Colonic mucosa (tissue), 4 donors: ENCODE measurements at regions not wholly inside any gene's neighbourhood (a gene's known extent, or its start where the extent isn't known, plus 50 kb on each side); places are given as distances from the start of the nearest gene placed in this dataset.

Experiments
- DNase-seq: peaks from one replicate; pipeline ENCODE4 v3.0.0-alpha.2; 2020
- H3K27ac ChIP-seq: fragments of 200-600 bp; one replicate; pipeline ENCODE4 v1.8.0; 2021
- H3K27me3 ChIP-seq: fragments of 200-600 bp; one replicate; pipeline ENCODE4 v1.8.0; 2021
- H3K36me3 ChIP-seq: fragments of 200-600 bp; one replicate; pipeline ENCODE4 v1.8.0; 2021
- H3K4me1 ChIP-seq: fragments of 200-600 bp; one replicate; pipeline ENCODE4 v1.8.0; 2021; ENCODE audit warnings: mild to moderate bottlenecking
- H3K4me3 ChIP-seq: fragments of 200-600 bp; one replicate; pipeline ENCODE4 v1.8.0; 2021
- H3K9ac ChIP-seq, 2 donors: one replicate each; pipeline ENCODE4 v1.7.0; 2013; ENCODE audit warnings: control low read depth in 2 of 2, low read depth in 2 of 2, low read length in 2 of 2
- H3K9me3 ChIP-seq: fragments of 200-600 bp; one replicate; pipeline ENCODE4 v1.8.0; 2021
- intact Hi-C: fragments of 100-400 bp; cut with DNase I; formaldehyde crosslinking; loops from one replicate; pipeline ENCODE4 v1.14.1; 2022
- TF ChIP-seq, protein P1 (sequence below): fragments of 200-600 bp; IDR thresholded peaks from one replicate; pipeline ENCODE4 v1.8.0; 2022; ENCODE audit warnings: antibody characterized with exemption, mild to moderate bottlenecking
- donor health status: healthy.
- donor health status: DM: no; HTN: no; CAD: no.
- donor health status: DM: no; HTN: no; CAD: no.

DNA sequence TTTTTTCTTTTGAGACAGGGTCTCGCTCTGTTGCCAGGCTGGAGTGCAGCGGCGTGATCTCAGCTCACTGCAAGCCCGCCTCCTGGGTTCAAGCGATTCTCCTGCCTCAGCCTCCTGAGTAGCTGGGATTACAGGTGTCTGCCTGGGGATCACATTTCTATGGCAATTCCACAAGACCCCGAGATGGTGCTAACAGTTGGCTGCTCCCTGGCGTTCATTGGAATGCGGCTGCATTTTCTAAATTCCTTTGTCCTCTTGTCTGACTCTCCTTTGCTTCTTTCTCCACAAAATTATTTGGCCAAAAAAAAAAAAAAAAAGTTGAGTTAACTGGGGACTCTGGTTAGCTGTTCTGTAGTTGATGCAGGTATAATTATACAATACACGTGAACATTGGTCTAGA, 176.4 kb downstream of the ETS2 start:
- H3K27me3 ChIP-seq = no peaks in the 10 kb centered on the region
- intact Hi-C loops = no loop called here
- DNase-seq = no peak
- no peak overlapping the region for H3K27ac ChIP-seq
- H3K4me1 ChIP-seq = no peaks in the 10 kb centered on the region
- H3K36me3 ChIP-seq = no peaks in the 10 kb centered on the region
- no peak overlapping the region for H3K9ac ChIP-seq
- H3K4me3 ChIP-seq = no peak overlapping the region
- H3K9me3 ChIP-seq = no peaks in the 10 kb centered on the region
- TF ChIP-seq, protein P1, sequence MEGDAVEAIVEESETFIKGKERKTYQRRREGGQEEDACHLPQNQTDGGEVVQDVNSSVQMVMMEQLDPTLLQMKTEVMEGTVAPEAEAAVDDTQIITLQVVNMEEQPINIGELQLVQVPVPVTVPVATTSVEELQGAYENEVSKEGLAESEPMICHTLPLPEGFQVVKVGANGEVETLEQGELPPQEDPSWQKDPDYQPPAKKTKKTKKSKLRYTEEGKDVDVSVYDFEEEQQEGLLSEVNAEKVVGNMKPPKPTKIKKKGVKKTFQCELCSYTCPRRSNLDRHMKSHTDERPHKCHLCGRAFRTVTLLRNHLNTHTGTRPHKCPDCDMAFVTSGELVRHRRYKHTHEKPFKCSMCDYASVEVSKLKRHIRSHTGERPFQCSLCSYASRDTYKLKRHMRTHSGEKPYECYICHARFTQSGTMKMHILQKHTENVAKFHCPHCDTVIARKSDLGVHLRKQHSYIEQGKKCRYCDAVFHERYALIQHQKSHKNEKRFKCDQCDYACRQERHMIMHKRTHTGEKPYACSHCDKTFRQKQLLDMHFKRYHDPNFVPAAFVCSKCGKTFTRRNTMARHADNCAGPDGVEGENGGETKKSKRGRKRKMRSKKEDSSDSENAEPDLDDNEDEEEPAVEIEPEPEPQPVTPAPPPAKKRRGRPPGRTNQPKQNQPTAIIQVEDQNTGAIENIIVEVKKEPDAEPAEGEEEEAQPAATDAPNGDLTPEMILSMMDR = no peak

- intact Hi-C loops = no loop called here
- H3K36me3 ChIP-seq = no peaks in the 10 kb centered on the region
Measured at GRCh38 chr21:38980416-38981313, 174.9 kb downstream of the ETS2 start.

GRCh38 chr21:38979271-38980121, 173.8 kb downstream of the ETS2 start:
- no peak for DNase-seq
- Histone ChIP-seq H3K9me3 (no peaks in the 10 kb centered on the region), H3K36me3 (no peaks in the 10 kb centered on the region), H3K4me1 (no peaks in the 10 kb centered on the region), H3K27me3 (no peaks in the 10 kb centered on the region), H3K9ac (no peak overlapping the region), H3K4me3 (no peak overlapping the region), H3K27ac (no peak overlapping the region)
- intact Hi-C loops = no loop called here
- TF ChIP-seq, protein P1 = no peak

More at GRCh38 chr21:38980416-38981313, 174.9 kb downstream of the ETS2 start:
- H3K9ac ChIP-seq = no peak overlapping the region
- H3K27me3 ChIP-seq = no peaks in the 10 kb centered on the region
- H3K4me1 ChIP-seq = no peaks in the 10 kb centered on the region
- no peak for DNase-seq
- H3K9me3 ChIP-seq = no peaks in the 10 kb centered on the region
- no peak overlapping the region for H3K4me3 ChIP-seq
- no peak overlapping the region for H3K27ac ChIP-seq
- TF ChIP-seq, protein P1 = no peak

GRCh38 chr21:38976900-38977299, 171.2 kb downstream of the ETS2 start:
- no peaks in the 10 kb centered on the region for H3K27me3 ChIP-seq
- TF ChIP-seq, protein P1 = no peak
- no peaks in the 10 kb centered on the region for H3K4me1 ChIP-seq
- H3K36me3 ChIP-seq = no peaks in the 10 kb centered on the region
- no peaks in the 10 kb centered on the region for H3K9me3 ChIP-seq
- H3K9ac ChIP-seq = no peak overlapping the region
- no peak overlapping the region for H3K27ac ChIP-seq
- no peak for DNase-seq
- intact Hi-C loops = no loop called here
- H3K4me3 ChIP-seq = no peak overlapping the region

DNA sequence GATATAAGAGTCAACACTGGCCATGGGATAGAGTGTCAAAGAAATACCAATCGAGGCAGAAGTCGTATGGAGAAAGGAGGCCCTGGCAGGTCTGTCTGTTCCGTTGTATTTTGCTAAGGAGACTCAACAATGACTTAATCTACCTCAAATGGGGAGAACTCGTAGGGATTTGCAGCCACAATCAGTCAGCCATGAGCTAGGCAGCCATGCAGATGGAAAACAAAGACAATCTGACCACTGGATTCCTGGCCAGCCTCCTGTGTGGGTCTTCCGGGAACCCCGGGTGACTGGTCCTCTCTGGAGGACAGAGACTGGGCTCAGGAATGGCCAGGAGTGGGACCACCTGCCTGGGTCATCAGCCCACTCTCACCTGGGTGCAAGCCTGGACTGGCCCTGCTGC, 167.8 kb downstream of the ETS2 start:
- TF ChIP-seq, protein P1 = no peak
- Histone ChIP-seq H3K9ac (no peak overlapping the region), H3K4me3 (no peak overlapping the region), H3K27me3 (no peaks in the 10 kb centered on the region), H3K4me1 (no peaks in the 10 kb centered on the region), H3K9me3 (no peaks in the 10 kb centered on the region), H3K36me3 (no peaks in the 10 kb centered on the region), H3K27ac (no peak overlapping the region)
- intact Hi-C loops = no loop called here
- DNase-seq = no peak
